GM21423 (cell line): ENCODE measurements at regions not wholly inside any gene's neighbourhood (a gene's known extent, or its start where the extent isn't known, plus 50 kb on each side); places are given as distances from the start of the nearest gene placed in this dataset.

ENCODE experiments used
- ATAC-seq: cut with Tn5 transposase; IDR thresholded peaks from one replicate; pipeline ENCODE4 v1.9.1; 2021; ENCODE audit warnings: mild to moderate bottlenecking, moderate library complexity; ENCODE audit not compliant: unreplicated experiment

GRCh38 chr1:173128742-173129141 lies 78.0 kb upstream of the TNFSF18 start:
- no peak for ATAC-seq

DNA sequence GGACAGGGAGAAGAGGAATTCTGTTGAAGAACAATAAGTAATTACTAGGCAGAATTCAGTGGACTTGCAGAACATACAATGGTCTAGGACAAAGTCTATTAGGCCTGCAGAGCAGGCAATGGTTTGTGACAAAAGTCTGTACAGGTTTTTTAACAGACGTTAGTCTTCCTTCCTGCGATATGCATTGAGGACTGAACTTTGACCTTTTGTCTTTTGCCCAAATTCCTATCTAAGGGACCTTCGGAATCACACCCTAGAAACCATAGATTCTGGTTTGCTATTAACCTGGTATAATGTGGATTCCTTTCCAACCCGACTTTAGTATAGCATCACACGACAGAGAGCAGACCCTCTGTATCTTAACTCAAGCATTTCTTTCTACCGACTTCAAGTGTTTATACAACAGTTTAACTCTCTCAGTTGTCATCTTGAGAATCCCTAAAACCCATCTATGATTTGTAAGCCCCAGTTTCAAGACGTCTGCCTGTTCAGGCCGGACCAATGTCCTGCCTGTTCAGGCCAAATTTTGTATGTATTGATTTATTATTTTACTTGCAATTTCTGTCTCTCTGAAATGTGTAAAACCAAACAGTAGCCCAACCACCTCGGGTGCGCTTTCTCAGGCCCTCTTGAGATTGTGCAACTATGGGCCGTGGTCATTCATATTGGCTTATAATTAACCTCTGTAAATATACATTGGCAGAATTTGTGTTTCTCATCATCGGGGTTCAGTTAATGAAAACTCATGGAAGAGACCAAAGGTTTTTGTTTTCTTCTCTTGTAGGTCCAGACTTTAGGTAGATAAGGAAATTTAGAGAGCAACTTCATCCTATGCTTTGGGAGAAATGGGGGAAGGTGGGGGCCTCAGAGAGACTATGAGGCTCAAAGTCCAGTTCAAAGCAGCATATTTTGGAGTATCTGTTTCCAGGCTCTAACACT lies 76.9 kb upstream of the TNFSF18 start:
- no peak for ATAC-seq

DNA sequence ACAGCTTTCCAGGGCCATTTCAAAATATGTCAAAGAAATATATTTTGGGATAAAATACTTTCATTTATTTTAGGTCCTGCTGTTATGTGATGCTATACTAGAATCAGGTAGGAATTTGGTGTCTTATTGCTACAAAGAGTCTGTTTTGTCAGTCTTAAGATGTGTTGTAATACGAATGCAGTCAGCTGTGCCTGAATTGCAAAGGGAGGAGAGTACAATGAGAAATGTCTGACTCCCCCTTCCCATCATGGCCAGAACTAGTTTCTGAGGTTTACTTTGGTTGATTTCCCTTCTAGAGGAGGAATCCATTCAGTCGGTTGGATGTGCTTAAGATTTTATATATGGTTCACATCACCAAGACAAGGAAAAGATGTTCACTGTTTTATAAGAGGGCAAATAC lies 75.7 kb upstream of the TNFSF18 start:
- ATAC-seq: no peak

GRCh38 chr1:173122958-173123852 lies 72.5 kb upstream of the TNFSF18 start:
- no peak for ATAC-seq

GRCh38 chr1:173122344-173122935 lies 71.7 kb upstream of the TNFSF18 start:
- ATAC-seq: no peak

- ATAC-seq: no peak
Measured at GRCh38 chr1:173118404-173118803, 67.7 kb upstream of the TNFSF18 start.

DNA sequence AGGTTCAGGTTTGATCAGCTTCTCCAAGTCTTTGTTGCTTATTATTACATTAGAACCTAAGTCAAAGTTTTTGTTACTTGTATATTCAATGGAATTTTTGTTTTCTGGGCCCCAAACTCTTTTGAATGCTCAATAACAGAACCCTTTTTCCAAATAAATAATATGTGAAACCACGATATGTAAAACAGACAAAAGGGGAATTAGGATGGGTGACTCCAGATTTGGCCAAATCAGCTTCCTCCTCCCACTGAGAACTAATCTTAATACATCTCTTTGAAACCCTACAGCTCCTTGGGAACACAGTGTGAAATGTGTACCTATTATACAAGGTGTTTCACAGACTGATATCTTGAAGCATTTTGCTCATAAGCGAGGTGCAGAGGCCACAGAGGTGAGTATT lies 67.0 kb upstream of the TNFSF18 start:
- ATAC-seq: no peak

GRCh38 chr1:173117108-173117633 lies 66.4 kb upstream of the TNFSF18 start:
- ATAC-seq: no peak

DNA sequence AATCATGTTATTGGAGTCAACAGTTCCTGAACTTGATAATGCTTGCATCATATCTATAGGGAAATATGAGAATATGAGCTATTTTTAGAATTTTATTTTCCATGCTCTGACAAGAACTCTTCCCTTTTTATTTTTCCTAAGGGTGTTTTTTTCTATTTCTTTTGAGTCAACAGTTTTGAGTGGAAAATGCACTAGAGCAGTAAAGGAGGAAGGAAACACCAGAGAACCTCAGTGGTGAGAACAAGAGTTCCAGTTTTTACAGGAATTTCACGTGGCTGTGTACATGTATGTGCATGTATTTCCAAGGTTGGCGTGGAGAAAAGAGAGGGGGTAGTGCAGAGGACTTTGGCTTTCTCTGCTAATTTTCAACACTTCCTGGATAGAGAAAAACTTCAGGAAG lies 63.6 kb upstream of the TNFSF18 start:
- ATAC-seq: no peak

DNA sequence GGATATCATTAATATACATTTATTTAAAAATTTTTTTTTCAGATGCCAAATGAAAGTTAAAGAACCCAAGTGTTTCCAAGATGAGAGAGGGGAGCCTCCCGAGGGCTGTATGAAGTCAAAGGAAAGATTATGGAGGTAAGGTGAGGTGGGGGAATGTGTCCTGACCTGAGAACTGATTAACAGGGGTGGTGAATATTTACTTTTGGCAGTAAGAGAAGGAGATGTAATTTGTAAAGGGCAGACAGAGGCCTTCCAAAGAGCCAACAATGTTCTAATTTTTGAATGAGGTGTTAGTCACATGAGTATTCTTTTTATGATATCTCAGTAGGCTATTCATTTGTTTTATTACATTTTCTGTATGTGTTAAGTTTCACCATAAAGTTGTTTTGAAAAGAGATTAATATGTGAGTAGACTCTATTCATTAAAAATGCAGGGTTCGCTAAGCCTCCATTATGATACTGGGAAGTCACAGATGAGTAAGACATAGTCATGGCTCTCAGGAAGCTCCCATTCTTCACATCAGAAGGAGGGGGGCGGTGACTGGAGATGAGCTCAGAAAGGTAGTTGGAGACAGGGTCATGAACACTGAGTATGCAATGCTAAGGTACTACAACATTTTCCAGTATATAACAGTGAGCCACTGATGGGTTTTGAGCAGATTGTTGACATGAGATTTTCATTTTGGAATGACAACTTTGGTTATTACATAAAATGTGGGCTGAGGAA lies 62.4 kb upstream of the TNFSF18 start:
- no peak for ATAC-seq

GRCh38 chr1:173112129-173112528 lies 61.4 kb upstream of the TNFSF18 start:
- peak; percentile 90 for ATAC-seq

GRCh38 chr1:173107696-173108095 lies 57.0 kb upstream of the TNFSF18 start:
- ATAC-seq: no peak

GRCh38 chr1:173103006-173103405 lies 52.3 kb upstream of the TNFSF18 start:
- no peak for ATAC-seq

DNA sequence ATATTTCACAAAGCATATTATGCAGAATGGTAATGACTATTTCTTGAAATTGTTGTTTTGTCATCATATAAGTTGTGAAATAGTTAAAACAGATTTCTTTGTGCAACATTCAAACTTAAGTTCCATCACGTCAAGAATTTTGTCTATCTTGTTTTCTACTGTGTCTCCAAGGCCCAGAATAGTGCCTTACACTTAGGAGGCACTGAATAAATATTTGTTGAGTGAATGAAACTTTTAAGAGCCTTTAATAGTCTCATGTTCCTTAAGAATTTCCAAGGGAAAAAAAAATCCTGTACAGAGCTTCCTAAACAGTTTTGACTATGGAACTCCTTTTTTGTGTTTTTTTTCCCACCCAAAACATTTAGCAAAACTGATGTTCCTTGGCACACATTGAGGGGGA lies 50.8 kb upstream of the TNFSF18 start:
- ATAC-seq: no peak

- no peak for ATAC-seq
Measured at GRCh38 chr1:173100476-173101107, 49.9 kb upstream of the TNFSF18 start.
